ENCODE measurements at regions not wholly inside any gene's neighbourhood (a gene's known extent, or its start where the extent isn't known, plus 50 kb on each side); places are given as distances from the start of the nearest gene placed in this dataset.

- H3K36me3 ChIP-seq (ENCODE audit: control insufficient read depth in 3 of 3, insufficient read depth in 3 of 3, low read length in 3 of 3): no peaks in the 10 kb centered on the region
- no peak overlapping the region for H3K9ac ChIP-seq (ENCODE audit: low read depth in 1 of 3, low read length in 3 of 3)
- H3K9me3 ChIP-seq (ENCODE audit: control insufficient read depth in 3 of 3, low read length in 3 of 3): no peaks in the 10 kb centered on the region
- H3K4me3 ChIP-seq (ENCODE audit: low read length in 3 of 3): no peak overlapping the region
- no peak overlapping the region for H3K27ac ChIP-seq (ENCODE audit: low read depth, low read length)
- H3K4me1 ChIP-seq (ENCODE audit: control insufficient read depth in 3 of 3, insufficient read depth in 3 of 3, low read length in 3 of 3): no peaks in the 10 kb centered on the region
- H3K27me3 ChIP-seq (ENCODE audit: control insufficient read depth in 3 of 3, insufficient read depth in 3 of 3, low read length in 3 of 3): no peaks in the 10 kb centered on the region
These were observed 554.2 kb upstream of the KCNMB2 start for GRCh38 chr3:177982034-177982433.

GRCh38 chr3:177983320-177983719 lies 552.9 kb upstream of the KCNMB2 start:
- no peaks in the 10 kb centered on the region for H3K36me3 ChIP-seq (ENCODE audit: control insufficient read depth in 3 of 3, insufficient read depth in 3 of 3, low read length in 3 of 3)
- no peak overlapping the region for H3K9ac ChIP-seq (ENCODE audit: low read depth in 1 of 3, low read length in 3 of 3)
- no peaks in the 10 kb centered on the region for H3K9me3 ChIP-seq (ENCODE audit: control insufficient read depth in 3 of 3, low read length in 3 of 3)
- no peaks in the 10 kb centered on the region for H3K27me3 ChIP-seq (ENCODE audit: control insufficient read depth in 3 of 3, insufficient read depth in 3 of 3, low read length in 3 of 3)
- H3K27ac ChIP-seq (ENCODE audit: low read depth, low read length): no peak overlapping the region
- no peaks in the 10 kb centered on the region for H3K4me1 ChIP-seq (ENCODE audit: control insufficient read depth in 3 of 3, insufficient read depth in 3 of 3, low read length in 3 of 3)
- H3K4me3 ChIP-seq (ENCODE audit: low read length in 3 of 3): no peak overlapping the region

- H3K9ac ChIP-seq (ENCODE audit: low read depth in 1 of 3, low read length in 3 of 3): no peak overlapping the region
- H3K9me3 ChIP-seq (ENCODE audit: control insufficient read depth in 3 of 3, low read length in 3 of 3): no peaks in the 10 kb centered on the region
- no peaks in the 10 kb centered on the region for H3K36me3 ChIP-seq (ENCODE audit: control insufficient read depth in 3 of 3, insufficient read depth in 3 of 3, low read length in 3 of 3)
- H3K27me3 ChIP-seq (ENCODE audit: control insufficient read depth in 3 of 3, insufficient read depth in 3 of 3, low read length in 3 of 3): no peaks in the 10 kb centered on the region
- no peaks in the 10 kb centered on the region for H3K4me1 ChIP-seq (ENCODE audit: control insufficient read depth in 3 of 3, insufficient read depth in 3 of 3, low read length in 3 of 3)
- H3K27ac ChIP-seq (ENCODE audit: low read depth, low read length): no peak overlapping the region
- no peak overlapping the region for H3K4me3 ChIP-seq (ENCODE audit: low read length in 3 of 3)
These were observed 543.0 kb upstream of the KCNMB2 start for GRCh38 chr3:177992993-177993970.

GRCh38 chr3:177994976-177995375 lies 541.3 kb upstream of the KCNMB2 start:
- Histone ChIP-seq H3K4me1 (ENCODE audit: control insufficient read depth in 3 of 3, insufficient read depth in 3 of 3, low read length in 3 of 3) (no peaks in the 10 kb centered on the region), H3K27me3 (ENCODE audit: control insufficient read depth in 3 of 3, insufficient read depth in 3 of 3, low read length in 3 of 3) (no peaks in the 10 kb centered on the region), H3K9me3 (ENCODE audit: control insufficient read depth in 3 of 3, low read length in 3 of 3) (no peaks in the 10 kb centered on the region), H3K36me3 (ENCODE audit: control insufficient read depth in 3 of 3, insufficient read depth in 3 of 3, low read length in 3 of 3) (no peaks in the 10 kb centered on the region), H3K4me3 (ENCODE audit: low read length in 3 of 3) (no peak overlapping the region), H3K27ac (ENCODE audit: low read depth, low read length) (no peak overlapping the region), H3K9ac (ENCODE audit: low read depth in 1 of 3, low read length in 3 of 3) (no peak overlapping the region)

- Histone ChIP-seq H3K9me3 (ENCODE audit: control insufficient read depth in 3 of 3, low read length in 3 of 3) (no peaks in the 10 kb centered on the region), H3K27me3 (ENCODE audit: control insufficient read depth in 3 of 3, insufficient read depth in 3 of 3, low read length in 3 of 3) (no peaks in the 10 kb centered on the region), H3K9ac (ENCODE audit: low read depth in 1 of 3, low read length in 3 of 3) (no peak overlapping the region), H3K36me3 (ENCODE audit: control insufficient read depth in 3 of 3, insufficient read depth in 3 of 3, low read length in 3 of 3) (no peaks in the 10 kb centered on the region), H3K27ac (ENCODE audit: low read depth, low read length) (no peak overlapping the region), H3K4me1 (ENCODE audit: control insufficient read depth in 3 of 3, insufficient read depth in 3 of 3, low read length in 3 of 3) (no peaks in the 10 kb centered on the region), H3K4me3 (ENCODE audit: low read length in 3 of 3) (no peak overlapping the region)
These were observed 540.7 kb upstream of the KCNMB2 start for GRCh38 chr3:177995381-177996085.

- no peaks in the 10 kb centered on the region for H3K27me3 ChIP-seq (ENCODE audit: control insufficient read depth in 3 of 3, insufficient read depth in 3 of 3, low read length in 3 of 3)
- H3K4me1 ChIP-seq (ENCODE audit: control insufficient read depth in 3 of 3, insufficient read depth in 3 of 3, low read length in 3 of 3): no peaks in the 10 kb centered on the region
- H3K9ac ChIP-seq (ENCODE audit: low read depth in 1 of 3, low read length in 3 of 3): no peak overlapping the region
- no peak overlapping the region for H3K4me3 ChIP-seq (ENCODE audit: low read length in 3 of 3)
- H3K9me3 ChIP-seq (ENCODE audit: control insufficient read depth in 3 of 3, low read length in 3 of 3): no peaks in the 10 kb centered on the region
- no peak overlapping the region for H3K27ac ChIP-seq (ENCODE audit: low read depth, low read length)
- H3K36me3 ChIP-seq (ENCODE audit: control insufficient read depth in 3 of 3, insufficient read depth in 3 of 3, low read length in 3 of 3): no peaks in the 10 kb centered on the region
These were observed 534.5 kb upstream of the KCNMB2 start for GRCh38 chr3:178001670-178002101.

- no peak overlapping the region for H3K4me3 ChIP-seq (ENCODE audit: low read length in 3 of 3)
- no peak overlapping the region for H3K9ac ChIP-seq (ENCODE audit: low read depth in 1 of 3, low read length in 3 of 3)
- H3K27me3 ChIP-seq (ENCODE audit: control insufficient read depth in 3 of 3, insufficient read depth in 3 of 3, low read length in 3 of 3): no peaks in the 10 kb centered on the region
- H3K4me1 ChIP-seq (ENCODE audit: control insufficient read depth in 3 of 3, insufficient read depth in 3 of 3, low read length in 3 of 3): no peaks in the 10 kb centered on the region
- no peaks in the 10 kb centered on the region for H3K9me3 ChIP-seq (ENCODE audit: control insufficient read depth in 3 of 3, low read length in 3 of 3)
- H3K36me3 ChIP-seq (ENCODE audit: control insufficient read depth in 3 of 3, insufficient read depth in 3 of 3, low read length in 3 of 3): no peaks in the 10 kb centered on the region
- no peak overlapping the region for H3K27ac ChIP-seq (ENCODE audit: low read depth, low read length)
These were observed 534.1 kb upstream of the KCNMB2 start for GRCh38 chr3:178002113-178002512.

GRCh38 chr3:178003756-178004155 lies 532.5 kb upstream of the KCNMB2 start:
- Histone ChIP-seq H3K9me3 (ENCODE audit: control insufficient read depth in 3 of 3, low read length in 3 of 3) (no peaks in the 10 kb centered on the region), H3K27me3 (ENCODE audit: control insufficient read depth in 3 of 3, insufficient read depth in 3 of 3, low read length in 3 of 3) (no peaks in the 10 kb centered on the region), H3K4me3 (ENCODE audit: low read length in 3 of 3) (no peak overlapping the region), H3K4me1 (ENCODE audit: control insufficient read depth in 3 of 3, insufficient read depth in 3 of 3, low read length in 3 of 3) (no peaks in the 10 kb centered on the region), H3K27ac (ENCODE audit: low read depth, low read length) (no peak overlapping the region), H3K9ac (ENCODE audit: low read depth in 1 of 3, low read length in 3 of 3) (no peak overlapping the region), H3K36me3 (ENCODE audit: control insufficient read depth in 3 of 3, insufficient read depth in 3 of 3, low read length in 3 of 3) (no peaks in the 10 kb centered on the region)

GRCh38 chr3:178005961-178006360 lies 530.3 kb upstream of the KCNMB2 start:
- H3K9me3 ChIP-seq (ENCODE audit: control insufficient read depth in 3 of 3, low read length in 3 of 3): no peaks in the 10 kb centered on the region
- no peaks in the 10 kb centered on the region for H3K36me3 ChIP-seq (ENCODE audit: control insufficient read depth in 3 of 3, insufficient read depth in 3 of 3, low read length in 3 of 3)
- no peak overlapping the region for H3K9ac ChIP-seq (ENCODE audit: low read depth in 1 of 3, low read length in 3 of 3)
- no peak overlapping the region for H3K4me3 ChIP-seq (ENCODE audit: low read length in 3 of 3)
- H3K4me1 ChIP-seq (ENCODE audit: control insufficient read depth in 3 of 3, insufficient read depth in 3 of 3, low read length in 3 of 3): no peaks in the 10 kb centered on the region
- H3K27ac ChIP-seq (ENCODE audit: low read depth, low read length): no peak overlapping the region
- H3K27me3 ChIP-seq (ENCODE audit: control insufficient read depth in 3 of 3, insufficient read depth in 3 of 3, low read length in 3 of 3): no peaks in the 10 kb centered on the region

GRCh38 chr3:178010306-178010705 lies 525.9 kb upstream of the KCNMB2 start:
- H3K27ac ChIP-seq (ENCODE audit: low read depth, low read length): no peak overlapping the region
- H3K4me1 ChIP-seq (ENCODE audit: control insufficient read depth in 3 of 3, insufficient read depth in 3 of 3, low read length in 3 of 3): no peaks in the 10 kb centered on the region
- no peaks in the 10 kb centered on the region for H3K27me3 ChIP-seq (ENCODE audit: control insufficient read depth in 3 of 3, insufficient read depth in 3 of 3, low read length in 3 of 3)
- H3K9me3 ChIP-seq (ENCODE audit: control insufficient read depth in 3 of 3, low read length in 3 of 3): no peaks in the 10 kb centered on the region
- H3K36me3 ChIP-seq (ENCODE audit: control insufficient read depth in 3 of 3, insufficient read depth in 3 of 3, low read length in 3 of 3): no peaks in the 10 kb centered on the region
- H3K4me3 ChIP-seq (ENCODE audit: low read length in 3 of 3): no peak overlapping the region
- H3K9ac ChIP-seq (ENCODE audit: low read depth in 1 of 3, low read length in 3 of 3): no peak overlapping the region

Measured in skeletal muscle tissue (tissue), 3 donors.